H1 (cell line): ENCODE measurements at regions not wholly inside any gene's neighbourhood (a gene's known extent, or its start where the extent isn't known, plus 50 kb on each side); places are given as distances from the start of the nearest gene placed in this dataset.

Source experiments
- CTCF ChIA-PET: fragments of 300-600 bp; sonication (Branson Sonifier 250); formaldehyde crosslinking; loops from one replicate; lab custom pipeline; 2021; ENCODE audit not compliant: partially characterized antibody; lab: Charles Lee
- POLR2A ChIA-PET: fragments of 300-600 bp; sonication (Branson Sonifier 250); formaldehyde crosslinking; loops from one replicate; lab custom pipeline; 2021; ENCODE audit warnings: inconsistent platforms; ENCODE audit not compliant: partially characterized antibody; lab: Charles Lee
- DNase-seq, 2 experiments: peaks; one replicate each; pipeline versions ENCODE4 v3.0.0 to v3.0.0-alpha.2; 2010 to 2022; ENCODE audit warnings: low spot score in 2 of 2, low read depth in 1 of 2, mixed read lengths in 1 of 2
- FAIRE-seq: peaks from 2 replicates; lab custom pipeline; 2011; peaks lifted over from hg19 to GRCh38; lab: Jason Lieb, UNC
- H2AFZ ChIP-seq: 2 replicates; pipeline ENCODE4 v1.8.1; 2012; ENCODE audit warnings: low read length, inconsistent platforms
- H2AK5ac ChIP-seq: 2 replicates; pipeline ENCODE4 v1.6.1; 2013; ENCODE audit warnings: low read depth, low read length
- H2BK120ac ChIP-seq: replicated peaks from 2 replicates; pipeline ENCODE3; 2013; ENCODE audit warnings: low read depth, low read length, inconsistent platforms
- H2BK12ac ChIP-seq: 2 replicates; pipeline ENCODE4 v1.6.1; 2013; ENCODE audit warnings: low read depth, low read length
- H2BK15ac ChIP-seq: 2 replicates; pipeline ENCODE4 v1.6.1; 2013; ENCODE audit warnings: low read length
- H2BK20ac ChIP-seq: 2 replicates; pipeline ENCODE4 v1.6.1; 2013; ENCODE audit warnings: low read length
- H2BK5ac ChIP-seq: 2 replicates; pipeline ENCODE4 v1.6.1; 2013; ENCODE audit warnings: low read depth, low read length
- H3K14ac ChIP-seq: 2 replicates; pipeline ENCODE4 v1.6.1; 2013; ENCODE audit warnings: inconsistent platforms; ENCODE audit not compliant: insufficient read length
- H3K18ac ChIP-seq: 2 replicates; pipeline ENCODE4 v1.6.1; 2013; ENCODE audit warnings: low read length; ENCODE audit errors: extremely low read depth
- H3K23ac ChIP-seq: 2 replicates; pipeline ENCODE4 v1.6.1; 2013; ENCODE audit warnings: inconsistent platforms; ENCODE audit not compliant: insufficient read length
- H3K23me2 ChIP-seq: 2 replicates; pipeline ENCODE4 v1.6.1; 2013; ENCODE audit warnings: low read depth, low read length
- H3K27ac ChIP-seq: 2 replicates; pipeline ENCODE4 v1.6.1; 2011; ENCODE audit warnings: low read depth, low read length, inconsistent platforms
- H3K27me3 ChIP-seq, 4 experiments: replicated peaks in 1 of 4; 1 replicate in 1 of 4; 2 replicates in 3 of 4; pipeline versions ENCODE4 v1.6.1 to v1.8.1; 2011 to 2013; ENCODE audit warnings: low read length in 3 of 4, mild to moderate bottlenecking in 3 of 4, inconsistent platforms in 2 of 4, mixed read lengths in 2 of 4, moderate library complexity in 1 of 4; ENCODE audit not compliant: control insufficient read depth in 3 of 4, insufficient read depth in 3 of 4; ENCODE audit errors: extremely low read depth in 1 of 4
- H3K36me3 ChIP-seq, 4 experiments: 2 replicates each; pipeline versions ENCODE4 v1.6.1 to v1.8.1; 2011 to 2013; ENCODE audit warnings: mild to moderate bottlenecking in 4 of 4, low read length in 3 of 4, moderate library complexity in 2 of 4, control low read depth in 1 of 4, inconsistent platforms in 1 of 4; ENCODE audit not compliant: insufficient read depth in 4 of 4, control insufficient read depth in 2 of 4
- H3K4ac ChIP-seq: replicated peaks from 2 replicates; pipeline ENCODE3; 2013; ENCODE audit warnings: low read length, low read depth, mixed read lengths, inconsistent platforms; ENCODE audit not compliant: insufficient read length
- H3K4me1 ChIP-seq, 4 experiments: replicated peaks in 1 of 4; 1 replicate in 1 of 4; 2 replicates in 3 of 4; pipeline versions ENCODE4 v1.6.1 to v1.8.1; 2011 to 2013; ENCODE audit warnings: low read length in 3 of 4, inconsistent platforms in 2 of 4, mixed read lengths in 1 of 4; ENCODE audit not compliant: insufficient read depth in 4 of 4, control insufficient read depth in 3 of 4
- H3K4me2 ChIP-seq, 2 experiments: 2 replicates each; pipeline versions ENCODE4 v1.6.1 to v1.8.1; 2011 to 2013; ENCODE audit warnings: low read depth in 2 of 2, low read length in 2 of 2, control low read depth in 1 of 2, inconsistent platforms in 1 of 2, mild to moderate bottlenecking in 1 of 2; ENCODE audit not compliant: insufficient read depth in 1 of 2
- H3K4me3 ChIP-seq, 4 experiments: fragments of 200-600, 300-600 bp in 1 of 4; sonication (generic), shearing (Covaris generic), sonication (Bioruptor Twin) in 1 of 4; 2 replicates each; pipeline versions ENCODE4 v1.5.1 to v1.8.1; 2011 to 2016; ENCODE audit warnings: low read length in 4 of 4, low read depth in 3 of 4, control low read depth in 2 of 4, inconsistent platforms in 2 of 4, mild to moderate bottlenecking in 2 of 4, mixed read lengths in 1 of 4, moderate library complexity in 1 of 4; ENCODE audit not compliant: insufficient read depth in 2 of 4; ENCODE audit errors: extremely low read depth in 1 of 4
- H3K56ac ChIP-seq: replicated peaks from 2 replicates; pipeline ENCODE3; 2013; ENCODE audit warnings: low read depth, mild to moderate bottlenecking, mixed read lengths, low read length, inconsistent platforms; ENCODE audit not compliant: insufficient read length
- H3K79me1 ChIP-seq: 2 replicates; pipeline ENCODE4 v1.6.1; 2013; ENCODE audit warnings: low read depth, low read length, control low read depth
- H3K79me2 ChIP-seq, 2 experiments: 2 replicates each; pipeline versions ENCODE4 v1.6.1 to v1.8.1; 2012 to 2013; ENCODE audit warnings: low read length in 2 of 2, mild to moderate bottlenecking in 2 of 2, inconsistent platforms in 1 of 2; ENCODE audit not compliant: insufficient read depth in 2 of 2, control insufficient read depth in 1 of 2
- H3K9ac ChIP-seq, 4 experiments: replicated peaks in 1 of 4; 1 replicate in 1 of 4; 2 replicates in 3 of 4; pipeline versions ENCODE4 v1.6.1 to v1.8.1; 2011 to 2013; ENCODE audit warnings: low read depth in 3 of 4, low read length in 3 of 4, control low read depth in 2 of 4, mild to moderate bottlenecking in 2 of 4, moderate library complexity in 2 of 4, inconsistent platforms in 1 of 4; ENCODE audit errors: extremely low read depth in 1 of 4
- H3K9me3 ChIP-seq, 2 experiments: 2 replicates each; pipeline versions ENCODE4 v1.6.1 to v1.8.1; 2012 to 2013; ENCODE audit warnings: mild to moderate bottlenecking in 2 of 2, moderate library complexity in 2 of 2, control low read depth in 1 of 2, inconsistent platforms in 1 of 2, low read depth in 1 of 2, low read length in 1 of 2, mixed read lengths in 1 of 2; ENCODE audit not compliant: insufficient read depth in 2 of 2
- H4K20me1 ChIP-seq, 2 experiments: replicated peaks in 1 of 2; 2 replicates each; pipeline versions ENCODE3 to v1.8.1; 2011 to 2013; ENCODE audit warnings: inconsistent platforms in 2 of 2, low read length in 2 of 2, mild to moderate bottlenecking in 1 of 2; ENCODE audit not compliant: insufficient read depth in 2 of 2, control insufficient read depth in 1 of 2
- H4K5ac ChIP-seq: 2 replicates; pipeline ENCODE4 v1.6.1; 2013; ENCODE audit warnings: low read length, low read depth, mixed read lengths, inconsistent platforms; ENCODE audit not compliant: insufficient read length
- H4K8ac ChIP-seq: 2 replicates; pipeline ENCODE4 v1.8.0; 2013; ENCODE audit warnings: mild to moderate bottlenecking, moderate library complexity, low read length, inconsistent platforms; ENCODE audit not compliant: insufficient read depth; ENCODE audit errors: extremely low read depth
- H4K91ac ChIP-seq: replicated peaks from 2 replicates; pipeline ENCODE3; 2013; ENCODE audit warnings: low read length, mixed read lengths, inconsistent platforms; ENCODE audit not compliant: insufficient read length
- ASH2L ChIP-seq: fragments of 200-600, 300-600 bp; sonication (generic); IDR thresholded peaks from one replicate; pipeline ENCODE4 v1.7.1; 2017; ENCODE audit warnings: low read length
- EP300 ChIP-seq, 2 experiments: IDR thresholded peaks; 1 replicate in 1 of 2; 2 replicates in 1 of 2; pipeline ENCODE4 v1.6.1; 2011 to 2012; ENCODE audit warnings: low read depth in 2 of 2, low read length in 2 of 2, mild to moderate bottlenecking in 2 of 2, borderline replicate concordance in 1 of 2, inconsistent platforms in 1 of 2, moderate library complexity in 1 of 2
- FOSL1 ChIP-seq: IDR thresholded peaks from 2 replicates; pipeline ENCODE4 v1.6.1; 2011; ENCODE audit warnings: mild to moderate bottlenecking, low read depth, low read length, moderate library complexity; ENCODE audit not compliant: insufficient read depth
- GTF2F1 ChIP-seq: IDR thresholded peaks from 2 replicates; pipeline ENCODE4 v1.6.1; 2012; ENCODE audit warnings: low read depth, low read length, improper control_type of control experiment, borderline replicate concordance
- KDM4A ChIP-seq: IDR thresholded peaks from one replicate; pipeline ENCODE4 v1.7.1; 2012; ENCODE audit warnings: low read depth, mild to moderate bottlenecking, moderate library complexity, low read length, inconsistent platforms; ENCODE audit not compliant: severe bottlenecking
- PHF8 ChIP-seq: fragments of 200-600 bp; sonication (generic); conservative IDR thresholded peaks from 2 replicates; pipeline ENCODE4 v1.7.1; 2012; ENCODE audit warnings: low read depth, mild to moderate bottlenecking, inconsistent platforms, low read length, moderate library complexity
- POLR2AphosphoS5 ChIP-seq: IDR thresholded peaks from 2 replicates; pipeline ENCODE4 v1.6.1; 2011; ENCODE audit warnings: low read depth, low read length
- SIRT6 ChIP-seq: IDR thresholded peaks from one replicate; pipeline ENCODE4 v1.7.1; 2012; ENCODE audit warnings: low read length, inconsistent platforms
- SIX5 ChIP-seq: IDR thresholded peaks from 2 replicates; pipeline ENCODE4 v1.6.1; 2011; ENCODE audit warnings: mild to moderate bottlenecking, low read depth, low read length
- TAF1 ChIP-seq: IDR thresholded peaks from 2 replicates; pipeline ENCODE4 v1.6.1; 2011; ENCODE audit warnings: mild to moderate bottlenecking, low read depth, low read length
- TBP ChIP-seq: IDR thresholded peaks from 2 replicates; pipeline ENCODE4 v1.6.1; 2011; ENCODE audit warnings: low read depth, low read length, improper control_type of control experiment
- ZNF274 ChIP-seq: IDR thresholded peaks from 2 replicates; pipeline ENCODE4 v1.7.0; 2012; ENCODE audit warnings: low read length, borderline replicate concordance; ENCODE audit errors: extremely low read depth
- WGBS, 2 experiments: shearing (Covaris generic) in 1 of 2; methylation state at CpG; one replicate each; pipeline versions ENCODE4 v1.1.6 to v1.1.7; 2013 to 2015; ENCODE audit warnings: low lambda C conversion rate in 2 of 2, mixed read lengths in 2 of 2, inconsistent platforms in 1 of 2, low coverage in 1 of 2, missing lambda C conversion rate in 1 of 2; ENCODE audit not compliant: insufficient replicate concordance in 2 of 2, insufficient coverage in 1 of 2, insufficient read length in 1 of 2; ENCODE audit errors: extremely low coverage in 1 of 2, missing lambda C conversion rate in 1 of 2; 5-methylcytosine and 5-hydroxymethylcytosine counted together
- TF ChIP-seq, protein P1 (sequence below), 3 experiments: IDR thresholded peaks; 1 replicate in 2 of 3; 2 replicates in 1 of 3; pipeline versions ENCODE4 v1.5.1 to v1.6.1; 2011; ENCODE audit warnings: low read length in 3 of 3, mild to moderate bottlenecking in 3 of 3, inconsistent platforms in 2 of 3, low read depth in 1 of 3, moderate library complexity in 1 of 3; ENCODE audit not compliant: insufficient read depth in 1 of 3; ENCODE audit errors: control extremely low read depth in 1 of 3

DNA sequence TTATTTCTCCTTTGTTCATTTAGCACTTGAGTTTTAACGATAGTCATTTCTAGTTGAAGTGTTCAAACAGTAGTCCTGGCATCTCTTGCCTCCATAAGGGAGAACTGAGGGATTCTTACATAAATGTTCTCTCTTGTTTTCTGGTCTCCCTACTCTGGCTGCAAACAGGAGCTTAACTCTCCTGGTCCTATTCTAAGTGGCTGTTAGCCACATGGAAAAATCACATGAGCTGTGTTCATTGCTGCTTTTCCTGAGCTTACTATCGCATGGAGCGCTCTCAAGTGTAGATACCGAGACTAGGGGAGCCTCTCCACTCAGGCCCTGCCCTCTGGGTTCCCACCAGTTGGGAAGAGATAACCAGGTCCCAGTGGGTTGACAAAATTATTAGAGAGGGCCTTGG, 403.1 kb upstream of the TPM1 start:
- ChIA-PET CTCF (interaction anchor here (0.9 to 1.9 kb wide), 4 partner anchors 9 to 69 kb away, joined by 3 to 8 read pairs (median 5); no protein-coding TSS in a partner anchor), POLR2A (no interaction called here)
- H3K23me2 ChIP-seq: no peaks in the 10 kb centered on the region
- peaks cover 3 to 16% (median 6%) of the 10 kb centered on the region in 4 experiments; a peak in 6 of 7 replicates for H3K4me1 ChIP-seq
- H2BK120ac ChIP-seq: no peak overlapping the region
- no peaks in the 10 kb centered on the region for H3K27me3 ChIP-seq
- no peak overlapping the region for H2AFZ ChIP-seq
- no peak overlapping the region for H3K4me3 ChIP-seq
- no peak overlapping the region for H2BK5ac ChIP-seq
- H3K9ac ChIP-seq: no peak overlapping the region
- H4K5ac ChIP-seq: no peak overlapping the region
- H3K4me2 ChIP-seq: no peak overlapping the region
- H2AK5ac ChIP-seq: no peak overlapping the region
- DNase-seq (no peak), FAIRE-seq (no peak)
- no peak overlapping the region for H2BK15ac ChIP-seq
- WGBS, 2 experiments: 90% methylated on average over 4 of the region's 4 CpGs; no CpG with 5 or more reads in 1 of the 2 experiments
- no peak overlapping the region for H3K27ac ChIP-seq
- H3K56ac ChIP-seq: no peak overlapping the region
- no peaks in the 10 kb centered on the region for H3K9me3 ChIP-seq
- no peak overlapping the region for H3K14ac ChIP-seq
- H4K91ac ChIP-seq: no peak overlapping the region
- H4K8ac ChIP-seq: no peak overlapping the region
- H3K79me2 ChIP-seq: no peaks in the 10 kb centered on the region
- no peak overlapping the region for H3K18ac ChIP-seq
- no peaks in the 10 kb centered on the region for H4K20me1 ChIP-seq
- H3K36me3 ChIP-seq: no peaks in the 10 kb centered on the region
- no peak overlapping the region for H3K4ac ChIP-seq
- H3K79me1 ChIP-seq: no peaks in the 10 kb centered on the region
- H2BK20ac ChIP-seq: no peak overlapping the region
- H2BK12ac ChIP-seq: no peak overlapping the region
- H3K23ac ChIP-seq: no peak overlapping the region
- TF ChIP-seq, protein P1, sequence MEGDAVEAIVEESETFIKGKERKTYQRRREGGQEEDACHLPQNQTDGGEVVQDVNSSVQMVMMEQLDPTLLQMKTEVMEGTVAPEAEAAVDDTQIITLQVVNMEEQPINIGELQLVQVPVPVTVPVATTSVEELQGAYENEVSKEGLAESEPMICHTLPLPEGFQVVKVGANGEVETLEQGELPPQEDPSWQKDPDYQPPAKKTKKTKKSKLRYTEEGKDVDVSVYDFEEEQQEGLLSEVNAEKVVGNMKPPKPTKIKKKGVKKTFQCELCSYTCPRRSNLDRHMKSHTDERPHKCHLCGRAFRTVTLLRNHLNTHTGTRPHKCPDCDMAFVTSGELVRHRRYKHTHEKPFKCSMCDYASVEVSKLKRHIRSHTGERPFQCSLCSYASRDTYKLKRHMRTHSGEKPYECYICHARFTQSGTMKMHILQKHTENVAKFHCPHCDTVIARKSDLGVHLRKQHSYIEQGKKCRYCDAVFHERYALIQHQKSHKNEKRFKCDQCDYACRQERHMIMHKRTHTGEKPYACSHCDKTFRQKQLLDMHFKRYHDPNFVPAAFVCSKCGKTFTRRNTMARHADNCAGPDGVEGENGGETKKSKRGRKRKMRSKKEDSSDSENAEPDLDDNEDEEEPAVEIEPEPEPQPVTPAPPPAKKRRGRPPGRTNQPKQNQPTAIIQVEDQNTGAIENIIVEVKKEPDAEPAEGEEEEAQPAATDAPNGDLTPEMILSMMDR (IDR thresholded peaks at IDR 0.05; ENCODE audit: control extremely low read depth in 1 of 3, insufficient read depth in 1 of 3, low read depth in 1 of 3, low read length in 3 of 3): no peak
- no peak for TF ChIP-seq ZNF274
- TF ChIP-seq POLR2AphosphoS5: no peak
- no peak for TF ChIP-seq SIX5
- no peak for TF ChIP-seq EP300 (IDR thresholded peaks at IDR 0.05; ENCODE audit: borderline replicate concordance in 1 of 2, low read depth in 2 of 2, low read length in 2 of 2)
- no peak for TF ChIP-seq PHF8
- no peak for TF ChIP-seq TAF1
- no peak for TF ChIP-seq SIRT6
- no peak for TF ChIP-seq FOSL1
- no peak for TF ChIP-seq GTF2F1
- TF ChIP-seq ASH2L: no peak
- TF ChIP-seq TBP: no peak
- TF ChIP-seq KDM4A: no peak
